ENCODE measurements at regions not wholly inside any gene's neighbourhood (a gene's known extent, or its start where the extent isn't known, plus 50 kb on each side); places are given as distances from the start of the nearest gene placed in this dataset.

GRCh38 chr6:804317-804716 lies 111.4 kb upstream of the EXOC2 start:
- TF ChIP-seq, protein P1, sequence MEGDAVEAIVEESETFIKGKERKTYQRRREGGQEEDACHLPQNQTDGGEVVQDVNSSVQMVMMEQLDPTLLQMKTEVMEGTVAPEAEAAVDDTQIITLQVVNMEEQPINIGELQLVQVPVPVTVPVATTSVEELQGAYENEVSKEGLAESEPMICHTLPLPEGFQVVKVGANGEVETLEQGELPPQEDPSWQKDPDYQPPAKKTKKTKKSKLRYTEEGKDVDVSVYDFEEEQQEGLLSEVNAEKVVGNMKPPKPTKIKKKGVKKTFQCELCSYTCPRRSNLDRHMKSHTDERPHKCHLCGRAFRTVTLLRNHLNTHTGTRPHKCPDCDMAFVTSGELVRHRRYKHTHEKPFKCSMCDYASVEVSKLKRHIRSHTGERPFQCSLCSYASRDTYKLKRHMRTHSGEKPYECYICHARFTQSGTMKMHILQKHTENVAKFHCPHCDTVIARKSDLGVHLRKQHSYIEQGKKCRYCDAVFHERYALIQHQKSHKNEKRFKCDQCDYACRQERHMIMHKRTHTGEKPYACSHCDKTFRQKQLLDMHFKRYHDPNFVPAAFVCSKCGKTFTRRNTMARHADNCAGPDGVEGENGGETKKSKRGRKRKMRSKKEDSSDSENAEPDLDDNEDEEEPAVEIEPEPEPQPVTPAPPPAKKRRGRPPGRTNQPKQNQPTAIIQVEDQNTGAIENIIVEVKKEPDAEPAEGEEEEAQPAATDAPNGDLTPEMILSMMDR (IDR thresholded peaks at IDR 0.05) = no peak
- TF ChIP-seq POLR2A (IDR thresholded peaks at IDR 0.05) (no peak), EP300 (IDR thresholded peaks at IDR 0.05) (no peak)

Data from ovary (tissue), 3 donors.